ENCODE measurements at regions not wholly inside any gene's neighbourhood (a gene's known extent, or its start where the extent isn't known, plus 50 kb on each side); places are given as distances from the start of the nearest gene placed in this dataset.
"Not testable (repeated sequence)": the region's sequence is repeated elsewhere in the genome, so short reads cannot be mapped to it uniquely, and the experiment has no call there.

DNA sequence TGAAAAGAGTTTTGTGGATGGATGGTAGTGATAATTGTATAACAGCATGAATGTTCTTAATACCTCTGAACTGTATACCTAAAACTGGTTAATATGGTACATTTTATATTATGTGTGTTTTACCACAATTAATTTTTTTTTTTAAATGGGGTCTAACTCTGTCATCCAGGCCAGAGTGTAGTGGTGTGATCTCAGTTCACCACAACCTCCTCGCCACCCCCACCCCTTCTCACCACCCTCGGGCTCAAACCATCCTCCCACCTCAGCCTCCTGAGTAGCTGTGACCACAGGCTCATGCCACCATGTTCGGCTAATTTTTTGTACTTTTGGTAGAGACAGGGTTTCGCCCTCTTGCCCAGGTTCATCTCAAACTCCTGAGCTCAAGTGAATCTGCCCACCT is 123.2 kb downstream of the CDRT15L2 start:
- no peak overlapping the region for H3K27ac ChIP-seq
- peaks cover 5% of the 10 kb centered on the region for H3K9me3 ChIP-seq (replicated peaks)
- no peaks in the 10 kb centered on the region for H3K36me3 ChIP-seq
- no peaks in the 10 kb centered on the region for H3K4me1 ChIP-seq
- DNase-seq: no peak
- no peak overlapping the region for H3K4me3 ChIP-seq
- peaks cover 6% of the 10 kb centered on the region; the same call in 1 of the 2 replicates for H3K27me3 ChIP-seq

DNA sequence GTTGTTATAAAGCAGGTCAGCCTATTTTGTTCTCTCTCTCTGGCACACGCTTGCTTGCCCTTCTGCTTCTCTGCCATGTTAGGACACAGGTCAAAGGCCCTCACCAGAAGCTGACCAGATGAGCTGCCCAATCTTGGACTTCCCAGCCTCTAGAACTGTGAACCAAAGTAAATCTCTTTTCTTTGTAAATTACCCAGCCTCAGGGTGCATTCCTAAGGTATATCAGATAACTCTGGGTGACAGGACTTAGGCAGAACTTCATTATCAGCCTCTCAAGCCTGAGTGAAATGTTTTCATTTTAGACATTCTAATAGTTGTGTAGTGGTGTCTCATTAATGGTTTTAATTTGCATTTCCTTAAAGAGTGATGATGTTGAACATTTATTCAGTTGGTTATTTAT is 124.3 kb downstream of the CDRT15L2 start:
- Histone ChIP-seq H3K27me3 (peaks cover 6% of the 10 kb centered on the region; the same call in 1 of the 2 replicates), H3K4me3 (no peak overlapping the region), H3K9me3 (replicated peaks) (peaks cover 5% of the 10 kb centered on the region), H3K4me1 (no peaks in the 10 kb centered on the region), H3K27ac (no peak overlapping the region), H3K36me3 (no peaks in the 10 kb centered on the region)
- DNase-seq: no peak

DNA sequence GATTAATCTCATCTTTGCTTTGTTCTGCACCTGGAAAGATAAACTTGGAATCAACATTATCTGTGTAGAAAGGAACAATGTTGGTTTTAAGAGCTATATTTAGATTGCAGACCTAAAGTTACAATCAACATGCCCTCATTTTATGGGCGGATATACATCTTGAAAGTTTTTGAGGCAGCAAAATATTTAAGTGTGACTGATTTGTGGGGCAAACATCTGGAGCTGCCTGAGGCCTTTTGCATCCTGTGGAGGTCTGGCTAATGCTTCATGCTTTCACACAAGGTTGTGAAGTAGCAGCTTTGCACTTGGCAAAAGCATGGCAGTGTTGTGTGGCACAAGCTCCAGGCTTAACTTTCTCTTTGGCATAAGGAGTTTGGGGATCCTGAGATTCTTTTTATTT is 125.7 kb downstream of the CDRT15L2 start:
- H3K4me3 ChIP-seq; H3K27me3 ChIP-seq; H3K9me3 ChIP-seq (replicated peaks); H3K4me1 ChIP-seq; DNase-seq; H3K36me3 ChIP-seq; H3K27ac ChIP-seq: not testable (repeated sequence)

GRCh38 chr17:20706751-20707373 is 127.3 kb downstream of the CDRT15L2 start:
- Histone ChIP-seq H3K27ac (no peak overlapping the region), H3K9me3 (replicated peaks) (peaks cover 5% of the 10 kb centered on the region)
- no peak for DNase-seq

GRCh38 chr17:20708821-20709220 is 129.3 kb downstream of the CDRT15L2 start:
- not testable (repeated sequence) for H3K27ac ChIP-seq; H3K4me3 ChIP-seq; H3K36me3 ChIP-seq; H3K27me3 ChIP-seq; H3K4me1 ChIP-seq; DNase-seq; H3K9me3 ChIP-seq (replicated peaks)

More at GRCh38 chr17:20706751-20707373, 127.3 kb downstream of the CDRT15L2 start:
- H3K36me3 ChIP-seq: no peaks in the 10 kb centered on the region
- H3K27me3 ChIP-seq: peaks cover 10% of the 10 kb centered on the region
- no peak overlapping the region for H3K4me3 ChIP-seq
- no peaks in the 10 kb centered on the region for H3K4me1 ChIP-seq

- not testable (repeated sequence) for DNase-seq; H3K36me3 ChIP-seq; H3K27ac ChIP-seq; H3K9me3 ChIP-seq (replicated peaks); H3K4me1 ChIP-seq; H3K4me3 ChIP-seq; H3K27me3 ChIP-seq
Measured at GRCh38 chr17:20716481-20716880, 137.0 kb downstream of the CDRT15L2 start.

DNA sequence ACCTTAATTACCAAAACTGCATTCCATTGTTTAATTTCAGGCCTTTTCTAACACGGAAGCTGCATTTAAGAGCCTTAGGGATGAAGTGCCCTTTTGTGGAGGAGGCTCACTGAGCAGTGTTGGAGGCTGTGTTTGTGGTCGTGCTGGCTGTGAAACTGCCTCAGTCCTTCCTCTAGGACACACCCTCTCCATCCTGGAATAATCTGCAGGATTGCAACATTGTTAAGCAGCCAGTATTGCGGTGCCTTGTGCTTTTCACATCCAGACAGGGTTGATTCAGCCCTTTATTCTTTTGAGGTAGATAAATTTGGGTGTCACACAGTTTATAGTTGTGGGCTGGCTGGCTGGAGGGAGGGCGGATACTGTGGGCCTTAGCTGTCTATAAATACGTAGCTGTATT is 141.6 kb downstream of the CDRT15L2 start:
- Histone ChIP-seq H3K9me3 (replicated peaks) (no peaks in the 10 kb centered on the region), H3K4me3 (no peak overlapping the region)
- DNase-seq: no peak

DNA sequence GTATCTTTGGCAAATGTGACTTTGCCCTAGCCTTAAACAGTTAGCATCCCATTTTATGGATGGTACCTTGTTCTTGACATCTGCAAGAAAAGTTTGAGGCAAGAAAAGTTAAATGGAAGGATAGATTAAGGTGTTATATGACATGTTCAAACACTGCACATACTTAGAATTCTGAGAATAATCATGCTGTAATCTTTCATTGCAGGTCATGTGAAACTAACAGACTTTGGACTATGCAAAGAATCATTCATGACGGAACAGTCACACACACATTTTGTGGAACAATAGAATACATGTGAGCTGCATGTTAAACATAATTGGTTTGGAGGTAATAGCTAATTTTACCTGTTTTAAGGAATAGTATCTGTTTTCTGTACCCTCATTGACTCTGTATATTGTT is 144.9 kb downstream of the CDRT15L2 start:
- not testable (repeated sequence) for H3K27ac ChIP-seq; DNase-seq; H3K4me3 ChIP-seq; H3K27me3 ChIP-seq; H3K36me3 ChIP-seq; H3K9me3 ChIP-seq (replicated peaks); H3K4me1 ChIP-seq

More for the DNA sequence above, 141.6 kb downstream of the CDRT15L2 start:
- H3K27ac ChIP-seq: no peak overlapping the region
- no peaks in the 10 kb centered on the region for H3K36me3 ChIP-seq
- H3K27me3 ChIP-seq: peaks cover 5% of the 10 kb centered on the region; the same call in 1 of the 2 replicates
- H3K4me1 ChIP-seq: no peaks in the 10 kb centered on the region

- H3K27me3 ChIP-seq; H3K27ac ChIP-seq; H3K36me3 ChIP-seq; H3K9me3 ChIP-seq (replicated peaks); H3K4me3 ChIP-seq; H3K4me1 ChIP-seq; DNase-seq: not testable (repeated sequence)
Measured at GRCh38 chr17:20727201-20727600, 147.7 kb downstream of the CDRT15L2 start.

DNA sequence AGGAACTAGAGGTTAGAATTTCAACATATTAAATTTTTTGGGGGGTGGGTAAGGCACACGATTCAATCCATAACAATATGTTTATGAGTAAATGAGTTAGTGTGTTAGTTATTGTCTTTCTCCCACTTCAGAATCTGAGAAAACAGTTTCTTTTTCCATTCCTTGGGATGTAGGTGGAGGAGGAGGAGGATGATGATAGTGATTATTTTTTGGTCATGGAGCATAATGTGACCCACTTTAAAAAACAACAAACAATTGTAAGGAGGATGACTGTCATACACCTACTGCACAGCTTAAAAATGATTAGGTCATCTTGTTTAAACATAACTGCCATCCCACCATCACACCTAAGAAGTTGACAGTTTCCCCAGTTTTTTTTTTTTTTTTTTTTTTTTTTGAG is 148.7 kb downstream of the CDRT15L2 start:
- H3K27ac ChIP-seq: no peak overlapping the region
- H3K4me3 ChIP-seq: no peak overlapping the region
- H3K9me3 ChIP-seq (replicated peaks): no peaks in the 10 kb centered on the region
- peaks cover 6% of the 10 kb centered on the region; the same call in 1 of the 2 replicates for H3K27me3 ChIP-seq
- H3K36me3 ChIP-seq: no peaks in the 10 kb centered on the region
- no peaks in the 10 kb centered on the region for H3K4me1 ChIP-seq
- DNase-seq: no peak

GRCh38 chr17:20731131-20731530 is 151.6 kb downstream of the CDRT15L2 start:
- not testable (repeated sequence) for H3K4me1 ChIP-seq; H3K4me3 ChIP-seq; DNase-seq; H3K27ac ChIP-seq; H3K9me3 ChIP-seq (replicated peaks); H3K27me3 ChIP-seq; H3K36me3 ChIP-seq

GRCh38 chr17:20733923-20734322 is 154.4 kb downstream of the CDRT15L2 start:
- Histone ChIP-seq H3K36me3 (no peaks in the 10 kb centered on the region), H3K9me3 (replicated peaks) (no peaks in the 10 kb centered on the region), H3K27me3 (no peaks in the 10 kb centered on the region), H3K27ac (no peak overlapping the region), H3K4me1 (no peaks in the 10 kb centered on the region), H3K4me3 (no peak overlapping the region)
- no peak for DNase-seq

DNA sequence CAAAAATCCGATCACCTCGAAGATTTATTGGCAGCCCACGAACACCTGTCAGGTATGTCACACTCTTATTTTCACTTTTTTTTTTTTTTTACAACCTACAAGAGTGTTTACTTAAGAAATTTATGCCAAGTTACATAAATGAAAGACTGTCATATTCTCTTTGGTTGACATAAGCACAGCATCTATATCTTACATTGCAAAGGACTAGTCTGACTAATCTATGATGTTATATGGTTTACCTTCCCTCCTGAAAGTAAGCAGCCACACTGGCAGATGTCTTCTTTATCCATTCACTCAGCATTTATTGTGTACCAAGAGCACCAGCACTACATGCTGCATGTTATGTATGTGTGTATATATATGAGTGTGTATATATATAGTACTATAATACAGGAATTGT is 156.3 kb downstream of the CDRT15L2 start:
- Histone ChIP-seq H3K9me3 (replicated peaks) (no peaks in the 10 kb centered on the region), H3K4me3 (no peak overlapping the region), H3K4me1 (no peaks in the 10 kb centered on the region), H3K36me3 (no peaks in the 10 kb centered on the region), H3K27me3 (no peaks in the 10 kb centered on the region), H3K27ac (no peak overlapping the region)
- DNase-seq: no peak

- not testable (repeated sequence) for H3K4me1 ChIP-seq; H3K9me3 ChIP-seq (replicated peaks); H3K36me3 ChIP-seq; H3K4me3 ChIP-seq; H3K27me3 ChIP-seq; H3K27ac ChIP-seq; DNase-seq
Measured at GRCh38 chr17:20737636-20738035, 158.1 kb downstream of the CDRT15L2 start.

GRCh38 chr17:20771104-20771503 is 191.6 kb downstream of the CDRT15L2 start:
- Histone ChIP-seq H3K27ac (no peak overlapping the region), H3K9me3 (replicated peaks) (no peaks in the 10 kb centered on the region), H3K4me3 (no peak overlapping the region), H3K27me3 (peaks cover 11% of the 10 kb centered on the region; the same call in 1 of the 2 replicates), H3K36me3 (no peaks in the 10 kb centered on the region), H3K4me1 (no peaks in the 10 kb centered on the region)
- DNase-seq: no peak

DNA sequence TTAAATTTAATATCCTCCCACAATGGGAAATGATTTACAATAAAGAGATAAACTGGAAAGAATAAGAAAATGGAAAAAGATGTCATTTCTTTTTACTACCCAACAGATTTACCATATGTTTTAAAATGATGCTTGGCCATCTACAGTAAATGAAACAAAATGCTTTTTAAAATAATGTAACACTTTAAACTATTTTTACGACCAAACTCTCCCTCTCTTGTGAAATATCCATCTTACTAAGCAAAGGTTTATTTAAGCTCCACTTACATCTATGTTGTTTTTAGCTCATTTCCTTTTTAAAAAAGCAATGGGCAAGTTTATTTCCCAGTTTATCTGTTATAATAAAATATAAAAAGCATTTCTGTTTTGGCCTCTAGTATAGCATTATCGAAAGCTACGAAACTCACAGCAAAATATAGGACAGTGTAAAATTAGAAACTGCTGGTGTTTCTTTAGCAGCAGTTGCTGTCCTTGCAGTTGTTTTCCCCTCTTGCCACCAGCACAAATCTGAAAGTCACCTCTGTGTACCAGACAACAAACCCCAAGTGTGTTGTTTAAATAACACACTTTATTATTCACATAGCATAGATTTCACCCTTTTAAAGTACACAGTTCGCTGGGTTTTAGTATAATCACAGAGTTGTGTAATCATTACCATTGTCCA is 195.1 kb downstream of the CDRT15L2 start:
- Histone ChIP-seq H3K36me3 (no peaks in the 10 kb centered on the region), H3K27ac (no peak overlapping the region), H3K4me1 (no peaks in the 10 kb centered on the region), H3K9me3 (replicated peaks) (0 out of 2 replicates have a peak, but pooled peaks cover 2% of the 10 kb centered on the region), H3K4me3 (no peak overlapping the region), H3K27me3 (peaks cover 7% of the 10 kb centered on the region; the same call in 1 of the 2 replicates)
- no peak for DNase-seq
